Right lobe of liver (tissue), 4 donors: ENCODE measurements at regions not wholly inside any gene's neighbourhood (a gene's known extent, or its start where the extent isn't known, plus 50 kb on each side); places are given as distances from the start of the nearest gene placed in this dataset.

Source experiments
- CTCF ChIP-seq, 4 donors: fragments of 200-600 bp in 3 of 4; fragments of 450-650 bp in 1 of 4; IDR thresholded peaks; one replicate each; pipeline versions ENCODE4 v1.5.1 to v1.8.0; 2016 to 2022; ENCODE audit warnings: antibody characterized with exemption in 4 of 4, mild to moderate bottlenecking in 2 of 4
- POLR2A ChIP-seq: fragments of 450-650 bp; IDR thresholded peaks from one replicate; pipeline ENCODE4 v1.6.1; 2017; ENCODE audit warnings: antibody characterized with exemption, mild to moderate bottlenecking
- donor health status: DM: no; HTN: no; CAD: no.
- donor health status: DM: no; HTN: no; CAD: no.
- donor health status: DM: no; HTN: yes; CAD: no.

DNA sequence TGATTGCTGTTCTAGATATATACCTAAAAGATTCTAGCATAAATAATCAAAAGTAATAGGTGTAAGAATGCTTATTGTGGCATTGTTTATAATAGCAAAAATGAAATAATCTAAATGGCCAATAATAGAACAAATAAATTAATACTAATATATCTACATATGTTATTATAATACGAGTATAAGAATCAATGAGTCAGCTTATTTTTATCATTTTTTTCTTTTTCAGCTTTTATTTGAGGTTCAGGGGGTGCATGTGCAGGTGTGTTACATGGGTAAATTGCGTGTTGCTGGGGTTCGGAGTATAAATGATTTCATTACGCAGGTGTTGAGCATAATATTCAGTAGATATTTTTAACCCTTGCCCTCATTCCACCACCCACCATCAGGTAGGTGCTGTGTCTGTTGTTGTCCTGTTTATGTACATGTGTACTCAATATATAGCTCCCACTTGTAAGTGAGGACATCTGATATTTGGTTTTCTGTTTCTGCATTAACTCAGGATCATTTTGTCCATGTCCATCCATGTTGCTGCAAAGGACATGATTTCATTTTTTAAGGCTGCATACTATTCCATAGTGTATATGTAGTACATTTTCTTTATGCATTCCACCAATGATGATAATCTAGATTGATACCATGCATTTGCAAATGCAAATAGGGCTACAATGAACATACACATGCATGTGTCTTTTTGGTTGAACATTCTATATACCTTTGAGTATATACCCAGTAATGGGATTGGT is 122.2 kb upstream of the GMNC start:
- TF ChIP-seq CTCF (IDR thresholded peaks at IDR 0.05), result no peak
- TF ChIP-seq POLR2A, result no peak
